HG03097 (cell line): ENCODE measurements at regions not wholly inside any gene's neighbourhood (a gene's known extent, or its start where the extent isn't known, plus 50 kb on each side); places are given as distances from the start of the nearest gene placed in this dataset.
"Not testable (repeated sequence)": the region's sequence is repeated elsewhere in the genome, so short reads cannot be mapped to it uniquely, and the experiment has no call there.

ENCODE experiments used
- ATAC-seq: cut with Tn5 transposase; IDR thresholded peaks from one replicate; pipeline ENCODE4 v1.9.1; 2021; ENCODE audit not compliant: unreplicated experiment, low FRiP score

DNA sequence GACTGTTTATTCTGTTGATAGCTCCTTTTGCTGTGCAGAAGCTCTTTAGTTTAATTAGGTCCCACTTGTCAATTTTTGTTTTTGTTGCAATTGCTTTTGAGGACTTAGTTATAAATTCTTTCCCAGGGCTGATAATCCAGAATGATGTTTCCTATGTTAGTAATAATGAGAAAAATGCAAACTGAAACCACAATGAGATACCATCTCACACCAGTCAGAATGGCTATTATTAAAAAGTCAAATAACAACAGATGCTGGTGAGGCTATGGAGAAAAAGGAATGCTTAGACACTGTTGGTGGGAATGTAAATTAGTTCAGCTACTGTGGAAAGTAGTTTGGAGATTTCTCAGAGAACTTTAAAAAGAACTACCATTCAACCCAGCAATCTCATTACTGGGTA, 793.0 kb downstream of the EPHA4 start:
- not testable (repeated sequence) for ATAC-seq

DNA sequence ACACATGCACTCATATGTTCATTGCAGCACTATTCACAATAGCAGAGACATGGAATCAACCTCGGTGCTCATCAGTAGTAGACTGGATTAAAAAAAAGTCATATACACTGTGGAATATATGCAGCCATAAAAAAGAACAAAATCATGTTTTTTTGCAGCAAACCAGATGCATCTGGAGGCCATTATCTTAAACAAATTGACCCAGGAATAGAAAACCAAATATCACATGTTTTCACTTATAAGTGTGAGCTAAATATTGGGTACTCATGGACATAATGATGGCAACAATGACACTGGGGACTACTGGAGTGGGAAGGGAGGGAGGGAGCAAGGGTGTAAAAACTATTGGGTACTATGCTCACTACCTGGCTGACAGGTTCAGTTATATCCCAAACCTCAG, 792.6 kb downstream of the EPHA4 start:
- no peak for ATAC-seq

DNA sequence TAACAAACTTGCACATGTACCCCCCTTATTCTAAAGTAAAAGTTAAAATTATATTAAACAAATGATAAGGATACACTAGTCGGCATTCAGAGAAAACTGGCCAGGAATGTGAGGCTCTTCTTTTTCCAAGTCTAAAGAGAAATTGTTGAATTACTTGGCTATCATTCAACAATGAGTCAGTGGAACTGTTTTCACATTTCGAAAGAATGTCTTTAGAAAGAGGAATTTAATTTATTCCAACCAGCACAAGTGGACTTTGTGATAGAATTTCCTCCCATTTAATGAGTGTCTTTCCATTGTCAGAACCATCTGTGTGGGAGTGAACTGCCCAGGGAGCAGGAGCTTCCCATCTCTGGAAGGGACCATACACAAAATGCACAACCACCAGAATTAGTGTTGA, 792.2 kb downstream of the EPHA4 start:
- ATAC-seq = no peak

DNA sequence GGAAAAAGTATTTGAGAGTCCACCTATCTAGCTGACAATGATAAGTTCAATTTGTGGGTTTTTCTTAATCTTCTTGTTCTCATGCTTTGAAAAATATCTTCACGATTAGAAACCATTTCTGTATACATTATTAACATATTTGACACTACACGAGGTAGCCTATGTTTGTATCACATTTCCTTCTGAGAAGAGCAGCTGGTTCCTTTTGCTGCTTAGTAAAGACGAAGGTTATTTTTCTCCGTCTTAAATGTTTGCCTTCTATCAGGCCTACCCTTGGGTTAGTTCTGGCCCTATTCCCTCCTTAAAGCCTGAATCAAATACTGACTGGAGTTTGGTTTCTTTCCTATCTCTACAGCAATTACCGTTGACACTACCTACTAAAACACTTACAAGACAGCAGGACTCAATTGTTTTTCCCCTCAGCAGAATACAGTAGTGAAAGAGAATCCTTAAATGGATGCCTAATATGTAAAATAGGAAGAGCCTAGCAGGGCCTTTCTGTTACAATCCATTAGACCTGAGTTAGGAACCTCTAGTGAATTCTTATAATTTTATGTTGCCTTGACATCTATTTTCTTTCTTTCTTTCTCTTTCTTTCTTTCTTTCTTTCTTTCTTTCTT, 790.4 kb downstream of the EPHA4 start:
- ATAC-seq = no peak

DNA sequence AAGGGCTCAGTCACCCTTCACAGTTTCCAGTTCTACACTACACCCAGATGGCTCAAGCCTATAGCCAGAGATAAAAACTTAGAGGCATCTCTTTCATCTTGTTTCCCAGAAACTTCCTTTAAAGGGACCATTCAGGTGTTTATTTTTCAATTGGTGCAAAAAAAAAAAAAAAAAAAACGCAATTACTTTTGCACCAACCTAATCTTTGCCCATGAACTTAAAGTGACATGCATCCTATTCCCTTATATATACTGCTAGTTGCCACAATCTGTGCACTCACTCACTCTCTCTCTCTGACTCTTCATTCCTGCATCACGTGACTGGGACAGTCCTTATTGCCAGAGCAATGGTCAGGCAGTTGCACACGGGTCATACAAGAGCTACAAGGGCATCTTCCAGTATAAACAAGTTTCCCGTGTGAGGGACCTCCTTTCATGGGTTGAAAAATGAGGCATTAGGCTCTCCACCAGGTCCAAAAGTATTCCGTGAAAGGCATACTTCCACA, 789.4 kb downstream of the EPHA4 start:
- ATAC-seq = no peak

DNA sequence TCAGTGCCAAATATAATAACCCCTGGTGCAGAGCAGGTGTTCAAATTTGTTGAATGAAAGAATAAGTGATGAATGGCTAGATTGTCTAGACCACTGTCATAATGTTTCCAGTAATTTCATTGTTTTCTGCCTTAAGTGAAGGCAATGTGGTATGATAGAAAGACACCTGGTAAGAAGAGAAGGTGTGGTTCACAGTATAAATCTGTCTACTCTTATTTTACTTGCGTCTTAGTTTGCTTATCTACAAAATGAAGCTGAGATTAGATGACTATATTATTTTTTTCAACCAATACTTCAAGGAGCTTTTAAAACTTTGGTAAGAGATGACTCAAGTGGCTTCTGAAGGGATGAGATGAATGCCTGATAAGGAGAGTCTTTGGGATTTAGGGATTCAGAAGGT, 788.4 kb downstream of the EPHA4 start:
- no peak for ATAC-seq

DNA sequence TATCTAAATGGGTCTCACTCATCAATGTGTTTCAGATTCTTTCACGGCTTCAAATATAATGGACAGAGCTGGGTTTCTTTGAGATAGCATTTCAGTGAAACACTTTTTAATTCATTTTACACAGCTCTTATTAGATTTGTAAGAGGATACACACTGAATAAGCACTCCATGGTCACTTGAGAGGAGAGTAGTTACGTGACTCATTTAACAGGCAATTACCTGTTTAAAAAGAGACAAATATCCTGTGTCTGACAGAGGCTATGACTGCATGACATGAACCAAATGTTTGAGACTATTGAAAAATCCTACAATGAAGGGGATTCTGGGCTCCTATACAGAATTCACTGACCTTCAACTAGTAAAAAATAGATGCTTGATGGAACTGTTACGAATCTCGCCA, 786.9 kb downstream of the EPHA4 start:
- no peak for ATAC-seq

DNA sequence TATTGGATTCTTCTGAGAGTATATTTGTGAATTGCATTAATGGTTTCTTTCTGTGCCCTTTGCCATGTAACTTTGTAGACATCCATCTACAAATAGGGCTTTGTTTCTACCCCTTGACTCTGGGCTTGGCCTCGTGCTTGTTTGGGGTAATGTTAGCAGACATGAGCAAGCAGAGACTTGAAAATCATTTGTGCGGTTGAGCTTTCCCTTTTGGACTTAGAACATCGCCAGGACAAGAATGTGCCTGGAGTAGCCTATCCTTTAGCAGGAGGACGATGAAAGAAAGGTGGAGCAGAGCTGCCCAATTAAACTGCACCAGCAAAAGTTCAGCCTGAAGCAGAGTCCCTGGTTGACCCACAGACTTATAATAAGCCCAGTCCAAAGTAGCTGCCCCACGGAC, 785.9 kb downstream of the EPHA4 start:
- ATAC-seq = no peak

DNA sequence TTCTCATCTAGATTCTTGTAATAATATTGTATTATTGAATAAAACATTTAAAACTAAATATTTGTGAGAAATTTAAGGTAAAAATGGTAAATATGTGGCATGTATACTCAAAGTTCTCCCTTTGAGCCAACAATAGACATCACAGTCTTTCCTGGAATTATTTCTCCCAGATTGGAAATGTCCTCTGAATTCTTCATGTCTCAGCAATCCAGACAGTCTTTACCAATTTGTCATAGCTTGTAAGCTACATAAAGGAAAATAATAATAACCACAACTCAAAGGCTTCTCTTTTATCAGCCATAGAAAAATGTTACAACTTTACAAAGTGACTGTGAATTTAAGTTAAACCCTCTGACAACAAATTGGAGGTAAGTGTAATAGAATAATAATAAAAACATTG, 784.9 kb downstream of the EPHA4 start:
- ATAC-seq = no peak

DNA sequence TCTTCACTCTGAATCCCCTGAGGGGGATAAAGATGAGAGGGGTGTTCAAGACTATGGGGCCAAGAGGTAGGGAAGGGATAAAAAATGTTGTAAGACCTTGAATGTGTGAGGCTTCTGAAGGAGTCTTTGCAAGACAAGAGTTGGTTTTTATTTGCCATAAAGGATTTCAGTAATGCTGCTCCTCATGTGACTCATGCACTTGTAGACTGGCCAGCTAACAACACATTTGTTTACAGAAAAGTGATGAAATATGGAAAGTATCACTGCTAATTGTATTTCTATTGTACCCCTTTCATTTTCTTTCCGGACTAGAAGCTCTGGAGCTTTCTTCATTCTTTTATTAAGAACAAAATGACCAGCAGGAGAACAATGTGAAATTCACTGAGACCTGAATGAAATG, 782.1 kb downstream of the EPHA4 start:
- no peak for ATAC-seq

DNA sequence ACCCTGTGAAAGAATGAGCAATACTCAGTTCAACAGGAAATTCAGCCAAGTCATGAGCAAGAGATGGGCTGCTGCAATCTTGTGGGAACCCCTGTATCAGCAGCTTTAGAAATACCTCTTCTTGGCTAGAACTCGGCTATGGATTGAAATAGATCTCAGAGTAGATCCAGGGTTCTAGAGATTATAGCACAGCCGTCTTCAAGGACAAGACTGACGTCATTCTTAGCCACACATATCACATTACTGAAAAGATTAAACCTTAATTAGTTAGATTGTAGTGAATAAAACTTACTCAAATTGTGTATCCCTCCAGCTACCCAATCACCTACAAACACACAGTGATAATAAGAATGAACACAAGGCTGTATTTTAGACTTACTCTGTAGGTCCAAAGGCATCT, 776.4 kb downstream of the EPHA4 start:
- ATAC-seq = no peak

DNA sequence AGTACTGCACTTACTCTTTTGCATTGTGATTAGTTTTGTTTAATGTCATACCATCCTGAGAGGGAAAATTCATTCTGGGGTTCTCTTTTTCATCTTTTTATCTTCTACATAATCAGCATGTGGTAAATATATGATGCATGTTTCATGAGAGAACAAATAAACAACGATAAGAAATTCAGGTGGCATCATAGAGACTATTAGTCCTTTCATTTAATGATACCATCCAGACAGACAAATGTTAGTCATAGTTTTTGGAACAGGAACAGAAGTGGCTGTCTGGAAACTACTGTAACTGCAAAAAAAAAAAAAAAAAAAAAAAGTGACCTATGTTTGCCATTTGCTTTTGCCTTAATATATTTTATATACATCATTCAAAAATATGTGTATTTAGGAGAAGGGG, 761.0 kb downstream of the EPHA4 start:
- no peak for ATAC-seq

DNA sequence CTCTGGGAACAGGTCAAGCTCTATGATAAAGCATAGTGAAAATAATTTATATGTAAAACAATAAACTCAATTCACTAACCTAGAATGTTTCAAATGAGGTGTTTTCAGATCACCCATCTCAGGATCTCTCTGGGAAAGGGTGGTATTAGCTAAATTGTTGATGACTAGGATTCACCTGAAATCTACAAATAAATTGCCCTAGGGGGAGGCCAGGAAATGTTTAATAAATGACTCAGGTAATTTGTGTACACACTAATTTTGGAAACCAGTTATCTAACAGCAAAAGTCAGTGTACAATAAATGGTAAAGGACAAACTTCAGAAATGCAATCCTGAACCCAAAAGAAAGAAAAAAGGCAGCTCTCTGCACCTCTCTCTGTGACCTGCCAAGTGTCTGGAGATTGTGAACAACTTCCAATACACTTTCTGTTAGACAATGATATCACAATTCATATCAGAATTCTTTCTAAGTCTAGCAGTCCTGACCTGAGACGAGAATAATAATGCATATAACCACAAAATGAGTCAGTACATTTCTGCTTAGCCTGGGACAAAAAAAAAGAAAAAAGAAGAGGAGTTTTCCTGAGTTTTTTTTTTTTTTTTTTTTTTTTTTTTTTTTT, 760.0 kb downstream of the EPHA4 start:
- no peak for ATAC-seq

DNA sequence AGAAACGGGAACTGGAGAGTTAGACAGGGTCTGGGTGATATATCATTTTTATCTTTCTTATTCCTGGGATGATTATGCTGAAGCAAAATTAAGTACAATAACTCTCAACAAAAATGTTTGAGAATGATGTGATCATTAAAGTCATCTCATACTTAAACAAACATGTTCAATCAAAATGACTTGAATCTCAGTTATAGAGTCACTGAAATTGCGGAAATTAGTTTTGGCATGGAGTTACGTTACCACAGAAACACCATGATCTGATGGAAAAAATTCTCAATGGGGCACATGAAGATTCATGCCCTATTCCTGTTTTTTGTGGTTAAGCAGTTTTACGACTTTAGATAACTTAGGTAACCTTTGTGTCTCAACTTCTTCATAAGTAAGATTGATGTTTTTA, 757.7 kb downstream of the EPHA4 start:
- ATAC-seq = no peak

DNA sequence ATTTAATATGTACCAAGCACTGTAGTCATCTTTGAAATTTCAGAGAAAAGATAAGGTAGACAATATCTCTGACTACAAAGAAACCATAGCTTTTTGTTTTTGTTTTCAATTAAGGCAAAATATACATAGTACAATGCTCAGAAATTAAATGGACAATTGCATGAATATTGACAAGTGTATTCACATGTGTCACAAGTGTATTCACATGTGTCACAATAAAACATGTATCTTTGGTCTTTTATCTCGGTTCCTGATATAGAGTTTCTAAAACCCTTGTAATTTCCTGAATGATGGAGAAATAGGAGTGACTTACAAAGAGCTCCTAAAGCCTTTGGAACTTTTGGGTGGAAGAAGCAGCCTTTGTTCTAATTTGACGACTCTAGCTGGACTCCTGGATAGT, 756.4 kb downstream of the EPHA4 start:
- ATAC-seq = no peak

DNA sequence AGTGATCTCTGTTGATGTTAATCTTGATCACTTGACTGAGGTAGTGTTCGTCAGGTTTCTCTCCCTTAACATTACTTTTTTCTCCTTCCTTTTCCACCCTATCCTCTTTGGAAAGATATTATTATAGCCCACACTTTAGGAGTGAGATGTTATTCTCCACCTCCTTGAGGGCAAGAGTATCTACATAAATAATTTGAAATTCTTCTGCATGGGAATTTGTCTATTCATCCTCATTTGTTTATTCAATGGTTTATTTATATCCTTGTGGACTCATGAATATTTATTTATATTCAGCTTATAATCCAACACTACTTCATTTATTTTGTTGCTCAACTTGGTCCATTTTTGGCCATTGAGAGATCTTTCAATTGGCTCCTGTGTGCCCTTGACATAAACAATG, 750.4 kb downstream of the EPHA4 start:
- no peak for ATAC-seq

DNA sequence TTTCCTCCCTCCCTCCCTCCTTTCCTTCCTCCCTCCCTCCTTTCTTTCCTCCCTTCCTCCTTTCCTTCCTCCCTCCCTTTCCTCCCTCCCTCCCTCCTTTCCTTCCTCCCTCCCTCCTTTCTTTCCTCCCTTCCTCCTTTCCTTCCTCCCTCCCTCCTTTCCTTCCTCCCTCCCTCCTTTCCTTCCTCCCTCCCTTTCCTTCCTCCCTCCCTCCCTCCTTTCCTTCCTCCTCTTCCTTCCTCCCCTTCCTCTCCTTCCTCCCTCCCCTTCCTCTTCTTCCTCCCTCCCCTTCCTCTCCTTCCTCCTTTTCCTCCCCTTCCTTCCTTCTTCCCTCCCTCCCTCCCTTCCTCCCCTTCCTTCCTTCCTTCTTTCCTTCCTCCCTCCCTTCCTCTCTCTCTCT, 748.5 kb downstream of the EPHA4 start:
- ATAC-seq = not testable (repeated sequence)

DNA sequence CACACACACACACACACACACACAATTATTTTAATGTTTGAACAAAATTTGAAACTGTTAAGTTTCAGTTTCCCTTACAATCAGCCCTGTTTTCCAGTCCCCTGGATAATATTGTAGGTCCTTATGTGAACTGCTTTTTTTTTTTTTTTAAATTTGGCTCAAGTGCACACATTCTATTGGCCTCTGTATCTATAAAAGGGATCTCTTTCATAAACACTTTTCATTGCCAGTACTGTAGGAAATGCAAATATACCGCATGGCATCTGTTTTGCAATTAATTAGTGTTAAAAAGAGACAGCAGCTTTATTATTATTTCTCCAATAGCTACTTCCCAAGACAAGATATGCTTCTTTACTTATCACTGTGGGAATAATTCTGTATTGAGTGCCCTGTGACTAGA, 738.7 kb downstream of the EPHA4 start:
- no peak for ATAC-seq

DNA sequence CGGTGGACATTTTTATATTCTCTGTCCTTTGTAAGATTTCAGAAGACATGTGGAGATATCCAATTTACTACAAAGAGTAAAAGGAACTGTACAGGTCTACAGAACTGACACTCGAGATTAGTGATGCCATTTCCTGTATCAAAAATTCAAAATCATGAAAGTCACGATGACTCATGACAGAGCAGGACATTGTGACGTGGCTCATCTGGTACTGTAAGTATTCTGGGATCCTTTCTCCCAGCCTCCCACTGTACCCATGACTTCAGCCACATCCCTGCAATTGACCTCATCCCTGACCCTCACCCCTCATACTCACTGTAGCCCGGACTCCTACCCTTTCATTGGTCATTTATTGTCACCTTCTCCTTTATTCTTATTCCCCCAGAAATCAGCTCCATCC, 736.5 kb downstream of the EPHA4 start:
- ATAC-seq = no peak

DNA sequence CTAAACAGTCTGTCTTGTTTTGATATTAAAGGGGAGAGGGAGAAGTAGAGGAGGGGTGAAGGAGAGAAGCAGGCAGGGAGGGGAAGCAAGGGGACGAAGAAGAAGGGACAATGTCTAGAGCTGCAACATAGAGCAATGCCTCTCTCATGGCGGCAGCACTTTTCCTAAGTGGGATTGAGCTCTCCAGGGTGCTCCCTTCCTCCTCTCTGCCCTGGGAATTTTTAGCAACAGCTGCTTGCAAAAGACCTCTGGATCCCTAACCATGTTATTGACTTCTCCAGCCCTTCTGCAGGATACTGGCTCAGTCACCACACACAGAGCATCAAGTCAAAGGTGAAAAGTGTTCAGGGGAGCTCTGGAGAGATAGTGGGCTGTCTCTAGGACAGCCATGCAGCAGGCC, 734.9 kb downstream of the EPHA4 start:
- ATAC-seq = no peak

DNA sequence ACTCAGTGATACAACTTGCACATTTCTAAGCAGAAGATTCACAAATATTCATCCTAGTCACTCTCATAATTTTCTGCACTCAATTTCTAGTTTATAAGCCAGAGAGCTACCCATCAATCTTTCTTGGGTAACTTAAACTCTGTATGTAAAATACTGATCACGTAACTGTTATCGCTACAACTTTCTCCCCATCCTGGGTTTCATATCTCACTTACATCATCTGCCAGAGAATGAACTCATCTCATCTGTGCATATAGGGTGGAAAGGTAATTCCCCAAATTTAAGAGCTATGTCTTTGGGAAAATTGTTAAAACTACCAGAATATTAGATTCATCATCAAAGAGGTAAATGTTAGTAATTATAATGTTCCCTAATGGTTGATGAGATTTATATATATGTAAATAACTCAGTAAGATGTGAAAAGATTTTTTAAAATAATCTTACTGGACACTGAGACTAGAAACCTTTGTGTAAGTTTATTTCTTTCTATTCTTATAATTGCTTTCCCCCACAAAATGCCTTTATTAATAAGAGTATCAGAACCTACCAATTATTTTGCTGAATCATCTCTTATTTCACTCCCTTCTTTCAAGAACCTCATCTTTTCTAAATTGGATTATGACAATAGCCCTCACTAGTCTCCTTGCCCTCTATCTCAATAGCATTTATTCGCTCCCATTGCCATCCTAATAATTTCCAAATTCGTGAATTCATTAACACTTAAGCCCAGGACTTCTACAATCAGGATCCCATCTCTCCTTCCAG, 729.0 kb downstream of the EPHA4 start:
- ATAC-seq = no peak

DNA sequence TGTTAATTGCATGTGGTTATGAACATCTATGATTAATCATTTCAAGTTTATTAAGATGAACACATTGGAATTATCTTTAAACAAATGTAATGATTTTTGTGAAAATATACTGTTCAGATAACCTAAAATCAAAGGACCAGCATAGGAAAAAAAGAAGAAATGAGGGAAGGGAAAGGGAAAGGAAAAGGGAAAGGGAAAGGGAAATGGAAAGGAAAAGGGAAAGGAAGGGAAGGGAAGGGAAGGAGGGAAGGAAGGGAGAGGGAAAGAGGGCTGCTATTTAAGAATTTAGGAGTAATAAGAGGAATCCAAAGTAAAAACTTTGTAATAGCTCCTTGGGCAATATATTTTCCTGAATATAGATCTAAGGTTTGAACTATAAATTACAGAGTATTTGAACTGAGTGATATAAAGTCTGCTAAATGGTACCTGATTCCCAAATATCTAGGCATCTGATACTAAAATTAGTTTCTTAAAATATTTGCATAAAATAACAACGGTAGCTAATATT, 726.3 kb downstream of the EPHA4 start:
- no peak for ATAC-seq
